Upper lobe of left lung (tissue), 4 donors: ENCODE measurements at regions not wholly inside any gene's neighbourhood (a gene's known extent, or its start where the extent isn't known, plus 50 kb on each side); places are given as distances from the start of the nearest gene placed in this dataset.

Source experiments
- CTCF ChIP-seq, 6 experiments: fragments of 450-650 bp in 4 of 6; fragments of 200-600 bp in 2 of 6; sonication (generic) in 2 of 6; IDR thresholded peaks; one replicate each; pipeline ENCODE4 v1.5.1; 2016 to 2019; ENCODE audit warnings: antibody characterized with exemption in 6 of 6
- POLR2A ChIP-seq, 4 donors: fragments of 450-650 bp; IDR thresholded peaks; one replicate each; pipeline ENCODE4 v1.5.1; 2016 to 2017; ENCODE audit warnings: antibody characterized with exemption in 4 of 4, mild to moderate bottlenecking in 2 of 4
- POLR2AphosphoS5 ChIP-seq, 2 donors: sonication (generic); formaldehyde crosslinking; IDR thresholded peaks; one replicate each; pipeline ENCODE4 v1.5.1; 2017; ENCODE audit warnings: antibody characterized with exemption in 2 of 2

GRCh38 chr2:5507367-5507766 lies 184.8 kb upstream of the SOX11 start:
- TF ChIP-seq CTCF (IDR thresholded peaks at IDR 0.05) (no peak), POLR2AphosphoS5 (IDR thresholded peaks at IDR 0.05) (no peak), POLR2A (IDR thresholded peaks at IDR 0.05) (no peak)
